Hepatocyte (in vitro differentiated cells): ENCODE measurements at regions not wholly inside any gene's neighbourhood (a gene's known extent, or its start where the extent isn't known, plus 50 kb on each side); places are given as distances from the start of the nearest gene placed in this dataset.

Experiments
- DNase-seq: peaks from one replicate; pipeline ENCODE4 v3.0.0-alpha.2; 2016; ENCODE audit warnings: low spot score
- H2AFZ ChIP-seq: fragments of 200-600 bp; sonication (generic); 2 replicates; pipeline ENCODE4 v1.6.0; 2016; ENCODE audit warnings: antibody characterized with exemption, mild to moderate bottlenecking
- H3K27ac ChIP-seq: fragments of 200-600 bp; sonication (generic); 2 replicates; pipeline ENCODE4 v1.5.1; 2016; ENCODE audit warnings: mild to moderate bottlenecking
- H3K27me3 ChIP-seq: fragments of 200-600 bp; sonication (generic); 2 replicates; pipeline ENCODE4 v1.6.1; 2016
- H3K36me3 ChIP-seq: fragments of 200-600 bp; sonication (generic); replicated peaks from 2 replicates; pipeline ENCODE4 v1.5.1; 2016; ENCODE audit warnings: low read depth; ENCODE audit not compliant: insufficient read depth
- H3K4me1 ChIP-seq: fragments of 200-600 bp; sonication (generic); 2 replicates; pipeline ENCODE4 v1.5.1; 2016; ENCODE audit warnings: mild to moderate bottlenecking, moderate library complexity; ENCODE audit not compliant: insufficient read depth
- H3K4me2 ChIP-seq: fragments of 200-600 bp; sonication (generic); 2 replicates; pipeline ENCODE4 v1.6.0; 2016
- H3K4me3 ChIP-seq: fragments of 200-600 bp; sonication (generic); 2 replicates; pipeline ENCODE4 v1.5.1; 2016; ENCODE audit warnings: mild to moderate bottlenecking
- H3K79me2 ChIP-seq: fragments of 200-600 bp; sonication (generic); 2 replicates; pipeline ENCODE4 v1.6.0; 2017; ENCODE audit warnings: mild to moderate bottlenecking
- H3K9me2 ChIP-seq: fragments of 200-600 bp; sonication (generic); replicated peaks from 2 replicates; pipeline ENCODE4 v1.6.0; 2017; ENCODE audit warnings: mild to moderate bottlenecking; ENCODE audit not compliant: insufficient read depth
- H3K9me3 ChIP-seq: fragments of 200-600 bp; sonication (generic); 2 replicates; pipeline ENCODE4 v1.5.1; 2016; ENCODE audit warnings: low read depth, mild to moderate bottlenecking
- H4K20me1 ChIP-seq: fragments of 200-600 bp; sonication (generic); 2 replicates; pipeline ENCODE4 v1.6.0; 2016; ENCODE audit warnings: mild to moderate bottlenecking; ENCODE audit not compliant: insufficient read depth, poor library complexity, severe bottlenecking
- EZH2 ChIP-seq: fragments of 200-600 bp; sonication (generic); IDR thresholded peaks from 2 replicates; pipeline ENCODE4 v1.6.1; 2016; ENCODE audit warnings: antibody characterized with exemption, mild to moderate bottlenecking, borderline replicate concordance
- EZH2phosphoT487 ChIP-seq: fragments of 200-600 bp; sonication (generic); IDR thresholded peaks from one replicate; pipeline ENCODE4 v1.6.1; 2018; ENCODE audit warnings: antibody characterized with exemption, mild to moderate bottlenecking, low read depth, moderate library complexity; ENCODE audit not compliant: unreplicated experiment, severe bottlenecking
- WGBS: methylation state at CpG from one replicate; pipeline ENCODE4 v1.1.6; 2016; ENCODE audit warnings: low lambda C conversion rate; ENCODE audit errors: missing lambda C conversion rate; 5-methylcytosine and 5-hydroxymethylcytosine counted together
- TF ChIP-seq, protein P1 (sequence below): fragments of 200-600 bp; sonication (generic); IDR thresholded peaks from 2 replicates; pipeline ENCODE4 v1.5.1; 2016; ENCODE audit warnings: antibody characterized with exemption, mild to moderate bottlenecking; ENCODE audit not compliant: poor library complexity

DNA sequence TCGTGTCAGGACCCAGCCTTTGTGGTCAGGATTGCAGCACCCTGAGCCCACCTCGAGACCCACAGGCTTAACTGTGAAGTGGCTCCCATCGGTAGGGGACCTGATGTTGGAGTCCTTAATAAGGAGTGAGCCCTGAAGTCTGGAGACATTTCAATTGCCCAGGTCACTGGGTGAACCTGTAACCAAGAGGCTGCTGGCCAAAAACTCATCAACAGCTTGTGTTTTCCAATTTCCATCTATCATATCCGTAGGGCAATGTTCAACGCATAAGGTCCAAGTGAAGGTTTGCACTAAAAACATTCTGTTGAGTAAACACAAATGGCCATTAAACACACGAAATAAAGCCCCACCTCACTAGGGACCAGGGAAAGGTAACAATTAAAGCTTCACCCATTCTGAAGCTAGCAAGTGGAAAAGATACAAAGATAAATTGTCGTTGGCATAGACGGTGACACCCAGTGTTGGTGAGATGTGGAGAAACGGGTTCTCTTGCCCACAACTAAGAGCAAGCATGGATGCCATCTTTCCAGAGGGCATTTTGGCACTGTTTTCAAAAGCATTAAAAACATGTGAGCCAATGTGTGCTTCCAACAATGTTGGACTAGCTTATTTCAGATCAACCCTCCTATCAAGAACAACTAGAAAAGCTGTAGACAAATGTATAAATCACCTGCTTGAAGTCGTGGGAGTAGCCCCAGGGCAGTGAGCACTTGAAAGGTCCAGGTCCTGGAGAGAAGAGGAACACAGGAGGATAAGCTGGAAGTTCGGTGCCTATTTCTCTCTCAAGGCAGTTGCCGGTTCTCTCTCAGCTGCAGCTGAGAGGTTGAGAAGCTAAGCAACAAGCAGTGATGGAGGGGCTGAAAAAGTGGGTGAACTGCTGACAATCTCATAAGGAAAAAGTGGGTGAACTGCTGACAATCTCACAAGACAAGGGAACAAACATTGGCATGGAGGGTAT is 56.3 kb upstream of the PCSK6 start:
- TF ChIP-seq, protein P1, sequence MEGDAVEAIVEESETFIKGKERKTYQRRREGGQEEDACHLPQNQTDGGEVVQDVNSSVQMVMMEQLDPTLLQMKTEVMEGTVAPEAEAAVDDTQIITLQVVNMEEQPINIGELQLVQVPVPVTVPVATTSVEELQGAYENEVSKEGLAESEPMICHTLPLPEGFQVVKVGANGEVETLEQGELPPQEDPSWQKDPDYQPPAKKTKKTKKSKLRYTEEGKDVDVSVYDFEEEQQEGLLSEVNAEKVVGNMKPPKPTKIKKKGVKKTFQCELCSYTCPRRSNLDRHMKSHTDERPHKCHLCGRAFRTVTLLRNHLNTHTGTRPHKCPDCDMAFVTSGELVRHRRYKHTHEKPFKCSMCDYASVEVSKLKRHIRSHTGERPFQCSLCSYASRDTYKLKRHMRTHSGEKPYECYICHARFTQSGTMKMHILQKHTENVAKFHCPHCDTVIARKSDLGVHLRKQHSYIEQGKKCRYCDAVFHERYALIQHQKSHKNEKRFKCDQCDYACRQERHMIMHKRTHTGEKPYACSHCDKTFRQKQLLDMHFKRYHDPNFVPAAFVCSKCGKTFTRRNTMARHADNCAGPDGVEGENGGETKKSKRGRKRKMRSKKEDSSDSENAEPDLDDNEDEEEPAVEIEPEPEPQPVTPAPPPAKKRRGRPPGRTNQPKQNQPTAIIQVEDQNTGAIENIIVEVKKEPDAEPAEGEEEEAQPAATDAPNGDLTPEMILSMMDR = no peak
- TF ChIP-seq EZH2phosphoT487 (no peak), EZH2 (no peak)
- Histone ChIP-seq H3K27ac (no peak overlapping the region), H3K36me3 (no peaks in the 10 kb centered on the region), H3K9me2 (no peaks in the 10 kb centered on the region), H2AFZ (no peak overlapping the region), H3K4me3 (no peak overlapping the region), H3K9me3 (no peaks in the 10 kb centered on the region), H3K4me2 (no peak overlapping the region), H3K79me2 (no peaks in the 10 kb centered on the region), H3K4me1 (no peaks in the 10 kb centered on the region), H3K27me3 (no peaks in the 10 kb centered on the region), H4K20me1 (no peaks in the 10 kb centered on the region)
- WGBS = 69% methylated on average over 12 of the region's 12 CpGs
- DNase-seq = no peak

DNA sequence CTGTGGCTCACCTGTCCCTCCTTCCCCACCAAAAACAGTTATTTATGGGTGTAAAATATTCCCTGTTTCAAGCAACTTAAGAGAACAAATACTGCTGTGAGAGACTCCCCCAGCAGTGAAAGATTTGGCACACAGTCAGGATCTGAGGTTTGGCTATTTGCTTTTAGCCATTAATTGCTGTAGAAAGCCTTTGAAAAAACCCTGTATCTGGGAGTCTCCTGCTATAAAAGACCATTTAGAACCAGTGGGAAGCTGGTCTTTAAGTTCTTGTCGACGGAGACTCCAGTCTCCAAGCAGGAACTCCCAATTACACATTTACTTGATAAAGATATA is 55.1 kb upstream of the PCSK6 start:
- Histone ChIP-seq H3K9me2 (no peaks in the 10 kb centered on the region), H3K36me3 (no peaks in the 10 kb centered on the region), H3K9me3 (no peaks in the 10 kb centered on the region), H2AFZ (no peak overlapping the region), H3K4me3 (no peak overlapping the region), H3K27me3 (no peaks in the 10 kb centered on the region), H3K4me1 (no peaks in the 10 kb centered on the region), H3K4me2 (no peak overlapping the region), H3K27ac (no peak overlapping the region), H4K20me1 (no peaks in the 10 kb centered on the region), H3K79me2 (no peaks in the 10 kb centered on the region)
- WGBS = 50% methylated on average over 2 of the region's 2 CpGs
- no peak for DNase-seq
- no peak for TF ChIP-seq EZH2phosphoT487
- no peak for TF ChIP-seq EZH2
- TF ChIP-seq, protein P1 = no peak

DNA sequence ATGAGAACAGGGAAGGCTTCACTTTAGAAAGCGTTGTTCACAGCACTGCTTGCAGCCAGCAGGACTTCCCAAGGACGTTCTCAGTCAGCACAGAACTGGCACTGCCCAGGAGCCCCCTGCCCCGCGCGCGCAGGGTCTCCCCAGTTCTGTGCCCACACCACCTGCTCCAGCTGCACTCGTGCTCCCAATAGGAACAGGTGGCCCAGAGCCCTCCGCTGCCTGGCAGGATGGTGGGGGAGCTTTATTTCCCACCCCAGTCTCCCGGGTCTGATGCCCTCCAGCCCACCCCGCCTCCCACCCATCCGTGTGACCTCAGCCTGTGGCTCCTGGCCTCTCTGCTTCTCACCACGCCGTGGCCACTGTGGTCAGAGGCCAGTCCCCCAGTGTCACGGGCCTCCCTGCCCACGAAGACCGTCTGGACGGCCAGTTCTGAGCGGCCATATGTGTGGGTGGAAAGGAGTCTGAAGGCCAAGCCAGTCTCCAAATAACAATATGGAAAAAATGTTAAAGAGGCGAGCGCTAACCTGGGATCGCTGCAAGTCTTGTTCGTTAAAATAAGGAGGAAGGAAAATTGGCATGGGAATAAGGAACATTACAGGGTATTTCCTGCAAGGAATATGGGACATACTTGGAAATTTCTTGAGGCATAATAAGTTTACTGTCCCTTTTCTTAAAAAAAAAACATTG is 54.6 kb upstream of the PCSK6 start:
- Histone ChIP-seq H3K4me2 (no peak overlapping the region), H3K9me3 (no peaks in the 10 kb centered on the region), H3K27ac (no peak overlapping the region), H3K9me2 (no peaks in the 10 kb centered on the region), H3K27me3 (no peaks in the 10 kb centered on the region), H3K4me1 (no peaks in the 10 kb centered on the region), H2AFZ (no peak overlapping the region), H3K79me2 (no peaks in the 10 kb centered on the region), H3K4me3 (no peak overlapping the region), H3K36me3 (no peaks in the 10 kb centered on the region), H4K20me1 (no peaks in the 10 kb centered on the region)
- 84% methylated on average over 18 of the region's 22 CpGs for WGBS
- TF ChIP-seq EZH2phosphoT487 = no peak
- no peak for TF ChIP-seq EZH2
- TF ChIP-seq, protein P1 = no peak
- no peak for DNase-seq
